ENCODE measurements at regions not wholly inside any gene's neighbourhood (a gene's known extent, or its start where the extent isn't known, plus 50 kb on each side); places are given as distances from the start of the nearest gene placed in this dataset.

GRCh38 chr5:106680330-106680729, 990.4 kb downstream of the EFNA5 start:
- Mint-ChIP-seq H3K4me1 (peaks cover 2% of the 10 kb centered on the region), H3K36me3 (ENCODE audit: low read depth) (no peaks in the 10 kb centered on the region)
- H3K9ac ChIP-seq (ENCODE audit: extremely low read depth, low read length, poor library complexity, severe bottlenecking), result no peak overlapping the region

GRCh38 chr5:106677057-106677456, 993.7 kb downstream of the EFNA5 start:
- H3K27ac ChIP-seq (ENCODE audit: low read depth, low read length), result no peak overlapping the region
- no peaks in the 10 kb centered on the region for H3K27me3 ChIP-seq (ENCODE audit: control insufficient read depth, insufficient read depth, low read length, poor library complexity, severe bottlenecking)
- no peaks in the 10 kb centered on the region for H3K27me3 Mint-ChIP-seq (ENCODE audit: insufficient read depth)
- TF ChIP-seq CTCF (conservative IDR thresholded peaks at IDR 0.05), result no peak
- no peak overlapping the region for H3K4me3 ChIP-seq (ENCODE audit: low read length)
- H3K9me3 ChIP-seq (ENCODE audit: control insufficient read depth, low read length), result peaks cover 4% of the 10 kb centered on the region
- H3K36me3 Mint-ChIP-seq (ENCODE audit: low read depth), result no peaks in the 10 kb centered on the region
- H3K27ac Mint-ChIP-seq, result no peak overlapping the region
- H3K4me1 ChIP-seq (ENCODE audit: control insufficient read depth, insufficient read depth, low read length), result no peaks in the 10 kb centered on the region
- H3K9ac ChIP-seq (ENCODE audit: extremely low read depth, low read length, poor library complexity, severe bottlenecking), result no peak overlapping the region
- no peaks in the 10 kb centered on the region for H3K36me3 ChIP-seq (ENCODE audit: control insufficient read depth, insufficient read depth, low read length)
- no peak for DNase-seq
- H3K4me1 Mint-ChIP-seq, result peaks cover 2% of the 10 kb centered on the region
- WGBS, 2 experiments (ENCODE audit: insufficient coverage in 1 of 2, insufficient read length in 1 of 2), result 100% methylated on average over 1 of the region's 1 CpG; no CpG with 5 or more reads in 1 of the 2 experiments
- H3K4me3 Mint-ChIP-seq, result no peak overlapping the region
- H3K9me3 Mint-ChIP-seq, result peaks cover 6% of the 10 kb centered on the region

More at GRCh38 chr5:106680330-106680729, 990.4 kb downstream of the EFNA5 start:
- Histone ChIP-seq H3K27me3 (ENCODE audit: control insufficient read depth, insufficient read depth, low read length, poor library complexity, severe bottlenecking) (no peaks in the 10 kb centered on the region), H3K36me3 (ENCODE audit: control insufficient read depth, insufficient read depth, low read length) (no peaks in the 10 kb centered on the region), H3K9me3 (ENCODE audit: control insufficient read depth, low read length) (peaks cover 4% of the 10 kb centered on the region), H3K4me3 (ENCODE audit: low read length) (no peak overlapping the region), H3K27ac (ENCODE audit: low read depth, low read length) (no peak overlapping the region), H3K4me1 (ENCODE audit: control insufficient read depth, insufficient read depth, low read length) (no peaks in the 10 kb centered on the region)
- no peak overlapping the region for H3K27ac Mint-ChIP-seq
- H3K4me3 Mint-ChIP-seq, result no peak overlapping the region
- no peak for DNase-seq
- WGBS, 2 experiments (ENCODE audit: insufficient coverage in 1 of 2, insufficient read length in 1 of 2), result 96 to 100% methylated on average over 1 of the region's 1 CpG
- H3K27me3 Mint-ChIP-seq (ENCODE audit: insufficient read depth), result no peaks in the 10 kb centered on the region
- TF ChIP-seq CTCF (conservative IDR thresholded peaks at IDR 0.05), result no peak
- H3K9me3 Mint-ChIP-seq, result peaks cover 12% of the 10 kb centered on the region

GRCh38 chr5:106675687-106676086, 995.0 kb downstream of the EFNA5 start:
- no peak overlapping the region for H3K9ac ChIP-seq (ENCODE audit: extremely low read depth, low read length, poor library complexity, severe bottlenecking)
- no peaks in the 10 kb centered on the region for H3K27me3 ChIP-seq (ENCODE audit: control insufficient read depth, insufficient read depth, low read length, poor library complexity, severe bottlenecking)
- H3K27ac ChIP-seq (ENCODE audit: low read depth, low read length), result no peak overlapping the region
- Mint-ChIP-seq H3K27me3 (ENCODE audit: insufficient read depth) (no peaks in the 10 kb centered on the region), H3K36me3 (ENCODE audit: low read depth) (no peaks in the 10 kb centered on the region), H3K4me3 (no peak overlapping the region), H3K4me1 (peaks cover 2% of the 10 kb centered on the region), H3K27ac (no peak overlapping the region), H3K9me3 (peaks cover 6% of the 10 kb centered on the region)
- whole genome bisulfite sequencing, 2 experiments (ENCODE audit: insufficient coverage in 1 of 2, insufficient read length in 1 of 2), result 69% methylated on average over 1 of the region's 1 CpG; no CpG with 5 or more reads in 1 of the 2 experiments
- no peak for DNase-seq
- H3K9me3 ChIP-seq (ENCODE audit: control insufficient read depth, low read length), result peaks cover 4% of the 10 kb centered on the region
- no peak for TF ChIP-seq CTCF (conservative IDR thresholded peaks at IDR 0.05)
- no peaks in the 10 kb centered on the region for H3K36me3 ChIP-seq (ENCODE audit: control insufficient read depth, insufficient read depth, low read length)
- no peak overlapping the region for H3K4me3 ChIP-seq (ENCODE audit: low read length)
- H3K4me1 ChIP-seq (ENCODE audit: control insufficient read depth, insufficient read depth, low read length), result no peaks in the 10 kb centered on the region

Measured in endodermal cell (in vitro differentiated cells).